K562 (cell line): ENCODE measurements at regions not wholly inside any gene's neighbourhood (a gene's known extent, or its start where the extent isn't known, plus 50 kb on each side); places are given as distances from the start of the nearest gene placed in this dataset.

ENCODE experiments used
- ATAC-seq: fragments of 200-7000 bp; cut with Tn5 transposase; 3 replicates; pipeline ENCODE4 v1.9.1; 2020; ENCODE audit warnings: moderate library complexity
- BruUV-seq: library from RNA; stranded (reverse); fragments of 400-500 nt; replicated peaks from 2 replicates; lab custom pipeline; 2021; lab: Mats Ljungman, UMichigan
- CTCF ChIA-PET: fragments of 300-600 bp; formaldehyde crosslinking; extraction: SDS; loops from one replicate; lab custom pipeline; 2021; ENCODE audit warnings: low intra/inter-chr PET ratio; lab: Yijun Ruan, JAX
- POLR2A ChIA-PET: fragments of 300-600, 350-650 bp; sonication (Branson Sonifier 250); formaldehyde crosslinking; extraction: SDS; loops from one replicate; lab custom pipeline; 2021; ENCODE audit warnings: antibody characterized with exemption, inconsistent platforms; lab: Yijun Ruan, JAX
- DNase-seq, 4 experiments: peaks; one replicate each; pipeline versions ENCODE4 v3.0.0 to v3.0.0-alpha.2; 2011 to 2018; ENCODE audit warnings: low spot score in 3 of 4, mixed read lengths in 3 of 4; ENCODE audit errors: extremely low read depth in 1 of 4
- FAIRE-seq: peaks from 2 replicates; lab custom pipeline; 2011; peaks lifted over from hg19 to GRCh38; lab: Jason Lieb, UNC
- H2AFZ ChIP-seq: 2 replicates; pipeline ENCODE4 v1.6.0; 2011; ENCODE audit warnings: low read depth, low read length, control low read depth, inconsistent platforms
- H3K27ac ChIP-seq: fragments of 200-600 bp; 3 replicates; pipeline ENCODE4 v1.8.0; 2011; ENCODE audit warnings: low read depth, mild to moderate bottlenecking, control low read depth, inconsistent platforms, low read length, moderate library complexity, mixed read lengths; ENCODE audit errors: extremely low read depth
- H3K27me3 ChIP-seq, 2 experiments: fragments of 300-600 bp in 1 of 2; 2 replicates in 1 of 2; 3 replicates in 1 of 2; pipeline versions ENCODE4 v1.6.0 to v1.8.0; 2011; ENCODE audit warnings: inconsistent platforms in 2 of 2, low read length in 2 of 2, mild to moderate bottlenecking in 1 of 2, mixed read lengths in 1 of 2, moderate library complexity in 1 of 2; ENCODE audit not compliant: control insufficient read depth in 2 of 2, insufficient read depth in 2 of 2
- H3K36me3 ChIP-seq: fragments of 300-600 bp; 3 replicates; pipeline ENCODE4 v1.8.0; 2011; ENCODE audit warnings: mild to moderate bottlenecking, low read length, inconsistent platforms; ENCODE audit not compliant: control insufficient read depth, insufficient read depth
- H3K4me1 ChIP-seq, 2 experiments: fragments of 200-600 bp in 1 of 2; replicated peaks in 1 of 2; 2 replicates in 1 of 2; 3 replicates in 1 of 2; pipeline versions ENCODE4 v1.5.1 to v1.8.0; 2011; ENCODE audit warnings: inconsistent platforms in 2 of 2, low read length in 2 of 2, mild to moderate bottlenecking in 1 of 2, mixed read lengths in 1 of 2, moderate library complexity in 1 of 2; ENCODE audit not compliant: control insufficient read depth in 2 of 2, insufficient read depth in 2 of 2
- H3K4me2 ChIP-seq: 2 replicates; pipeline ENCODE4 v1.6.1; 2011; ENCODE audit warnings: low read length, control low read depth, inconsistent platforms, mixed read lengths; ENCODE audit not compliant: insufficient read depth
- H3K4me3 ChIP-seq: fragments of 200-600 bp; sonication (generic), shearing (Covaris generic); 2 replicates; pipeline ENCODE4 v1.5.1; 2016; ENCODE audit warnings: control low read depth, inconsistent platforms
- H3K79me2 ChIP-seq: fragments of 200-600 bp; 3 replicates; pipeline ENCODE4 v1.8.0; 2011; ENCODE audit warnings: low read length, inconsistent platforms; ENCODE audit not compliant: control insufficient read depth, insufficient read depth
- H3K9ac ChIP-seq, 2 experiments: 2 replicates each; pipeline versions ENCODE4 v1.6.0 to v1.6.1; 2011; ENCODE audit warnings: low read depth in 2 of 2, low read length in 2 of 2, control low read depth in 1 of 2, inconsistent platforms in 1 of 2, mild to moderate bottlenecking in 1 of 2, mixed read lengths in 1 of 2; ENCODE audit not compliant: insufficient read depth in 1 of 2
- H3K9me1 ChIP-seq: one replicate; pipeline ENCODE4 v1.6.0; 2011; ENCODE audit warnings: inconsistent platforms, mild to moderate bottlenecking, low read length, moderate library complexity; ENCODE audit not compliant: control insufficient read depth, insufficient read depth
- H3K9me3 ChIP-seq: replicated peaks from 2 replicates; pipeline ENCODE4 v1.5.1; 2011; ENCODE audit warnings: low read depth, low read length, inconsistent platforms; ENCODE audit not compliant: control insufficient read depth, insufficient read depth
- H4K20me1 ChIP-seq: replicated peaks from 2 replicates; pipeline ENCODE4 v1.6.1; 2011; ENCODE audit warnings: low read length, inconsistent platforms, mixed read lengths; ENCODE audit not compliant: control insufficient read depth, insufficient read depth
- AFF1 ChIP-seq, 2 experiments: fragments of 450-650 bp; IDR thresholded peaks; 2 replicates each; pipeline ENCODE4 v1.6.1; 2018; ENCODE audit warnings: mild to moderate bottlenecking in 2 of 2, low read depth in 1 of 2; ENCODE audit not compliant: partially characterized antibody in 2 of 2
- ATF3 ChIP-seq, 2 experiments: fragments of 450-650 bp in 1 of 2; sonication (generic) in 1 of 2; formaldehyde crosslinking in 1 of 2; IDR thresholded peaks in 1 of 2; conservative IDR thresholded peaks in 1 of 2; 2 replicates each; pipeline versions ENCODE4 v1.6.1 to v1.8.1; 2016 to 2023; ENCODE audit warnings: mild to moderate bottlenecking in 2 of 2, moderate library complexity in 2 of 2, inconsistent platforms in 1 of 2, missing genetic modification reagents in 1 of 2
- JUN ChIP-seq, 2 experiments: sonication (generic) in 1 of 2; formaldehyde crosslinking in 1 of 2; IDR thresholded peaks; 2 replicates each; pipeline versions ENCODE4 v1.6.1 to v1.8.0; 2012 to 2022; ENCODE audit warnings: borderline replicate concordance in 2 of 2, mild to moderate bottlenecking in 2 of 2, improper control_type of control experiment in 1 of 2, low read depth in 1 of 2, low read length in 1 of 2, missing genetic modification reagents in 1 of 2
- POLR2B ChIP-seq: fragments of 450-650 bp; IDR thresholded peaks from 2 replicates; pipeline ENCODE4 v1.6.1; 2018; ENCODE audit warnings: low read depth; ENCODE audit not compliant: partially characterized antibody
- RERE ChIP-seq: sonication (generic); formaldehyde crosslinking; IDR thresholded peaks from 2 replicates; pipeline ENCODE4 v1.8.0; 2023; ENCODE audit warnings: missing genetic modification reagents, mild to moderate bottlenecking, borderline replicate concordance
- SREBF1 ChIP-seq: fragments of 150-350 bp; IDR thresholded peaks from 2 replicates; pipeline ENCODE4 v1.6.1; 2014; ENCODE audit warnings: antibody characterized with exemption, low read depth, low read length, borderline replicate concordance
- ZBTB43 ChIP-seq: sonication (generic); formaldehyde crosslinking; IDR thresholded peaks from 2 replicates; pipeline ENCODE4 v1.8.0; 2023; ENCODE audit warnings: mild to moderate bottlenecking, missing genetic modification reagents
- ZNF589 ChIP-seq: fragments of 200-800 bp; sonication (Bioruptor generic); IDR thresholded peaks from 2 replicates; pipeline ENCODE4 v1.6.1; 2016; ENCODE audit warnings: low read depth, missing genetic modification characterization, missing compliant biosample characterization
- WGBS: fragments of 100-300 bp; shearing (Covaris generic); methylation state at CpG from one replicate; pipeline ENCODE4 v1.1.6; 2016; ENCODE audit warnings: low coverage, mixed read lengths; ENCODE audit not compliant: insufficient coverage; ENCODE audit errors: missing lambda C conversion rate; 5-methylcytosine and 5-hydroxymethylcytosine counted together
- in situ Hi-C: fragments of 300-500 bp; cut with MboI; formaldehyde crosslinking; loops from 4 replicates; pipeline ENCODE4 v1.15.0; 2018; ENCODE audit warnings: inconsistent platforms, mixed read lengths
- intact Hi-C: fragments of 100-400 bp; cut with micrococcal nuclease; formaldehyde crosslinking; loops from 2 replicates; pipeline ENCODE4 v1.14.2; 2022

GRCh38 chr5:74122979-74123590 is 497.1 kb downstream of the ARHGEF28 start:
- Histone ChIP-seq H3K4me3 (no peak overlapping the region), H3K9me1 (no peaks in the 10 kb centered on the region), H3K79me2 (no peaks in the 10 kb centered on the region), H3K4me2 (no peak overlapping the region), H3K4me1 (no peaks in the 10 kb centered on the region), H3K36me3 (no peaks in the 10 kb centered on the region), H4K20me1 (no peaks in the 10 kb centered on the region), H3K9me3 (no peaks in the 10 kb centered on the region), H2AFZ (no peak overlapping the region), H3K9ac (no peak overlapping the region), H3K27ac (no peak overlapping the region), H3K27me3 (peaks cover 0 to 6% of the 10 kb centered on the region in 2 experiments; a peak in 1 of 5 replicates)
- in situ Hi-C loops, result no loop called here
- DNase-seq, result no peak
- 0% methylated on average over 6 of the region's 6 CpGs for WGBS
- POLR2A ChIA-PET, result no interaction called here
- no peak for ATAC-seq
- intact Hi-C loops, result no loop called here
- no TSS peak for BruUV-seq
- no peak for FAIRE-seq
- CTCF ChIA-PET, result no interaction called here
- TF ChIP-seq JUN (IDR thresholded peaks at IDR 0.05; ENCODE audit: borderline replicate concordance, low read depth, low read length), result no peak
- TF ChIP-seq JUN (CRISPR knock-in tag; IDR thresholded peaks at IDR 0.05; ENCODE audit: borderline replicate concordance), result no peak
- TF ChIP-seq ZBTB43 (CRISPR knock-in tag), result no peak
- no peak for TF ChIP-seq AFF1 (IDR thresholded peaks at IDR 0.05; ENCODE audit: low read depth in 1 of 2, partially characterized antibody in 2 of 2)
- TF ChIP-seq ZNF589 (CRISPR knock-in tag), result no peak
- TF ChIP-seq POLR2B, result no peak
- TF ChIP-seq RERE (CRISPR knock-in tag), result no peak
- TF ChIP-seq SREBF1, result no peak
- TF ChIP-seq ATF3 (IDR thresholded peaks at IDR 0.05), result no peak
- no peak for TF ChIP-seq ATF3 (CRISPR knock-in tag; conservative IDR thresholded peaks at IDR 0.05)
